Epithelial cell of prostate (primary cell): ENCODE measurements at regions not wholly inside any gene's neighbourhood (a gene's known extent, or its start where the extent isn't known, plus 50 kb on each side); places are given as distances from the start of the nearest gene placed in this dataset.
"Not testable (repeated sequence)": the region's sequence is repeated elsewhere in the genome, so short reads cannot be mapped to it uniquely, and the experiment has no call there.

Experiments used
- DNase-seq: peaks from one replicate; pipeline ENCODE4 v3.0.0-alpha.2; 2011; ENCODE audit warnings: low read depth, low spot score
- H3K27ac ChIP-seq: fragments of 450-650 bp; 2 replicates; pipeline ENCODE4 v1.5.1; 2017; ENCODE audit warnings: mild to moderate bottlenecking

DNA sequence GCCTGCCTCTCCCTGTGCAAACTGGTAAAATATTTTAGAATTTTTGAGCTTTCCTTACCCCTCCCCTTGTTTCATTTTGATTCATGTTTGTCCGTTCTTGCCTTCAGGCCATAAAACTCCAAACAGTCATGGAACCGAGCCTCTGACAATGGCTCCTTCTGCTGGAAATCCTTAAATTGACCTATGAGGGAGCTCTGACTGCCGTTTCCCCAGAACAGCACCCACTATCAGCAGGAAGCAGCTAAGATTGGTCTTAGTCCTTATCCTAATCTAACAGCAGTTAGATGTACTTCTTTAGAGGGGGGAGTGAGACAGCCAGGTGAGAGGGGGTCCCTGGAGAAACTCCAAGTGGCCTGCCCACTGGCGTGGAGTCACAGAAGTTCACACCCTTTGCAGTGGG, 106.7 kb downstream of the FAM174A start:
- no peak for DNase-seq
- H3K27ac ChIP-seq = no peak overlapping the region

DNA sequence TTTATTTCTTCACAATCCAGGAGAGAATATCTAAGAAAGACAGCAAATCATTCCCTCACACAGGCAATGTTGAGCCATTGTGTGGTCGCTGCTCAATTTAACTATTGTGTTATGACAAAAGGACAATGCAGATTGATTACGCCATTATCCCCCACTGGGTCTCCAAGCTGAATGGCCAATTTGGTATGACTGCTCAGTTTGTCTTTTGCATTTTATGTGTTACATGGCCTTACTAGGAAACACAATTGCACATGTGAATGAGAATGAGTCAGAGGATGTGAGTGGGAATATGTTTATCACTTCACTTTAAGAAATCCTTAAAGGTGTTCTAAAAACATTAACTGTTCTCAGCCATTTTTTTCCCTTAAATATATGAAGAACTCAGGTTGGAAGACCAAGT, 108.3 kb downstream of the FAM174A start:
- no peak for DNase-seq

DNA sequence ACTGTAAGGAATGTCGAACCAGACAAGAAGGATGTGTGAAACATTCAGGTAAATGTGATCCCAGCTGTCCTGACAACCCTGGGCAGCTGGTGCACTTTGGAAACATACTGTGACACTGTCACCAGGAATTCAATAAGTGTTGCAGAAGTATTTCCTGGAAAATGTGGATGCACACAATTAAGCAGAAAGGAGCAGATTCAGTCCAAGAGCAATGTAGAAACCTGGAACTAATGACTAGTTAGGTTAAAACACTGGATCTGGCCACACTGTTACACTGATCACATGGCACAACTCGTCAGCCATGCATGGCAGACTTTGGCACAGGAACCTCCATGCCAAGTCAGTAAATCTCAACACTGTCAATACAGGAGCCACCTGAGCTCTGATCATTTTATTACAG, 109.0 kb downstream of the FAM174A start:
- H3K27ac ChIP-seq = no peak overlapping the region
- DNase-seq = no peak

More for the DNA sequence above, 108.3 kb downstream of the FAM174A start:
- no peak overlapping the region for H3K27ac ChIP-seq

DNA sequence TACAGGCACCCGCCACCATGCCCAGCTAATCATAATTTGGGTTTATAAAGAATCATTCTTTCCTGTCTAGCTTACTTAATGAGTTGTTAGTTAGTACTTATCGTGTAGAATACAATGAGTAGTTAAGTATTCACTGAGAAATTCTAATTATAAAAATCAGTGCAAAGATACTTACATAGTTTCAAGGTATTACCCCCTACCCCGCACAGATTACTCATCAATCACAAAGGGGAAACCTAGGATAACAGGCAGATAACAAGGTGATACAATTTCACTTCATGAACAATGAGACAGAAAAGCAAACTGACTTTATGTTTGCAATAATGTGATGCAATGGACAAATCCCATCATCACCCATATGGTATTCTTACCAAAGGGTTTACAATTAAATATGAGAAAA, 109.6 kb downstream of the FAM174A start:
- H3K27ac ChIP-seq = no peak overlapping the region
- DNase-seq = no peak

DNA sequence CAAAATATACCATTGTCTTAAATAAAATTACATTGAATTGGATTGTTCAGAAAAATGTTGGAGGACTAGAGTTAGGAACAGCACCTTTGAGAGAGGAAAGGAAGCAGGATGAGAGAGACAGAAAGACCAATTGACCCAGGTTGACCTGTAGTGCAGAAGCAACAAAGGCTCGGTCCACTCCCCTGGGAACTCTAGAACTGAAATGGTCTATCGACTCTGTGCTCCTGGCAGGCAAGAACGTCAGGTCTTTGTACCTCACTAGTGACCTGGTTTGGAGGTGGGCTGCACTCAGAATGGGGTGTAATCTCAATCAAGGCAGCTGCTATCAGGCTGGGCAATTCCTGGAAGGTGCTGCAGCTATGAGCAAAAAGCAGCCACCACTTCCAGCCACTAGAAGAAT, 110.8 kb downstream of the FAM174A start:
- DNase-seq = no peak
- H3K27ac ChIP-seq = no peak overlapping the region

DNA sequence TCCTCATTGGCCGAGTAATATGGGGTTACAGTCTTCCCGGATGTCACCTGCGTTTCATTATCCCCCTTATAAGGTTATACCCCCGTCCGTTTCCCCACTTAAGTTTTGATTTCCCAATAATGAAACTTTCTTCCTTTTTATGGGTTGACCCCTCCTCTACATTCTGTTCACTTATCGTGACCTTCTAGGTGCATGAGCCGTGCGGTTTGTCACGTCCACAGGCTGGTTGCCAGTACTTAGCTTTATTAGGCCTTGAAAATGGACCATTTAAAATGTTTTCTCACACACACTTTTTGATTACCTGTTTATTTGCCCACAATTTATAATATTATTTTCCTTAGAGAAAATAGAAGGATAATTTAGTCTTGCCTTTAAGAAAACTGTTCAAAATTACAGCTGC, 111.5 kb downstream of the FAM174A start:
- DNase-seq = no peak
- H3K27ac ChIP-seq = no peak overlapping the region

DNA sequence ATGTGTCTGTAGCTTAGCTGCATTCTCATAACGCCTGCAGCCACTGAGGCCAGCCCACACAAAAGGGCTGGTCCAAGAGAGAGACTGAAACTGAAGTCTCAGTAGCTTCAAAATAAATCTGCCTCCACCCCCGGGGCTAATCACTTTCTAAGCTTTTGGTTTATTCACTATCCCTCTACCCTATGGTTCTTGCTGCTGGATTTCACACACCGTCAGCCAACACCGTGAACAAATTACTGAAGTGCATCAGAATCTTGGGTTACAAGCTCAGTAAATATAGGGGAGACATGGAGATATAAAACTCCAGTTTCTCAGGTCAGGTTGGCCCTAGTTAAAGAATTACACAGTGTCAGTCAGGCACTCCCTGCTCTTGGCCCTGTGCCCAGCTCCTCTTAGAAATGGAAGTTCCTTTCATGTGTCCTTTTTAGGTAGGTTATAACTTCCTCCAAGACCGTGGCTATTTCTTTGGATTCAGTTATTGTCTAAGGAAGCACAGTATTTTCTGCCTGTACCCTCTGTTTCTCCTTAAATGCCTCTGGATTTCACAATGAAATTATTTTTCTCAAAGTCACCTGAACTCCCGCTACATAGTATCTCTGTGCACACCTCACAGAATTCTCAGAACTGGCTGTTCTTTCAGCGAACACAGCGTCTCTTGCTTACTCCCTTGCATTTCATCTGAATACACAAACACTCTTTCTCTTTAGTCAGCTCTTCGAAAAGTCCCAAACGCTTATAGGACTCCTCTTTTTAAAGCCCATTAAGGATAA, 112.5 kb downstream of the FAM174A start:
- no peak for DNase-seq
- H3K27ac ChIP-seq = no peak overlapping the region

DNA sequence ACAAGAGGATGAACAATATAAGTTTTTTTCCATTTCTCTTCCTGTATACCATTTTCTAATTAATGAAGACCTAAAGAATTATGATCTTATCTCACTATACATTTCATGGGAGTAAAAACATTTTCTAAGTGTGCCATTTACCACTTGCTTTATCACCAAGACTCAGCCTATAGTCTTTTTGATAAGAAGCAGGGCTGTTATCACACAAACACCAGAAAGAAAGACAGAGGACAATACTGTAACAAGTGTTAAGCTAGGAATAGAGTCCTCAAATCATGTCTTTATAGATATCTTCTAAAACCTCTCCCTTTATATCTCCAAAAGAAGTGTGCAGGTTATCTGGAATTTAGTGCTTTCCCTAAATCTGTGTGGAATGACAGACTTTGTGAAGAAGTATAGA, 119.7 kb downstream of the FAM174A start:
- no peak for DNase-seq
- H3K27ac ChIP-seq = no peak overlapping the region

DNA sequence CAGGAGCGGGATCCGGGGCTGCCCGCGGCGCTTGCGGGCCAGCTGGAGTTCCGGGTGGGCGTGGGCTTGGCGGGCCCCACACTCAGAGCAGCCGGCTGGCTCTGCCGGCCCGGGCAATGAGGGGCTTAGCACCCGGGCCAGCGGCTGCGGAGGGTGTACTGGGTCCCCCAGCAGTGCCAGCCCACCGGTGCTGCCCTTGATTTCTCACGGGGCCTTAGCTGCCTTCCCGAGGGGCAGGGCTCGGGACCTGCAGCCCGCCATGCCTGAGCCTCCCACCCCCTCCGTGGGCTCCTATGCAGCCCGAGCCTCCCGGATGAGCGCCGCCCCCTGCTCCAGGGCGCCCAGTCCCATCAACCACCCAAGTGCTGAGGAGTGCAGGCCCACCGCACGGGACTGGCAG, 121.6 kb downstream of the FAM174A start:
- not testable (repeated sequence) for H3K27ac ChIP-seq, DNase-seq

DNA sequence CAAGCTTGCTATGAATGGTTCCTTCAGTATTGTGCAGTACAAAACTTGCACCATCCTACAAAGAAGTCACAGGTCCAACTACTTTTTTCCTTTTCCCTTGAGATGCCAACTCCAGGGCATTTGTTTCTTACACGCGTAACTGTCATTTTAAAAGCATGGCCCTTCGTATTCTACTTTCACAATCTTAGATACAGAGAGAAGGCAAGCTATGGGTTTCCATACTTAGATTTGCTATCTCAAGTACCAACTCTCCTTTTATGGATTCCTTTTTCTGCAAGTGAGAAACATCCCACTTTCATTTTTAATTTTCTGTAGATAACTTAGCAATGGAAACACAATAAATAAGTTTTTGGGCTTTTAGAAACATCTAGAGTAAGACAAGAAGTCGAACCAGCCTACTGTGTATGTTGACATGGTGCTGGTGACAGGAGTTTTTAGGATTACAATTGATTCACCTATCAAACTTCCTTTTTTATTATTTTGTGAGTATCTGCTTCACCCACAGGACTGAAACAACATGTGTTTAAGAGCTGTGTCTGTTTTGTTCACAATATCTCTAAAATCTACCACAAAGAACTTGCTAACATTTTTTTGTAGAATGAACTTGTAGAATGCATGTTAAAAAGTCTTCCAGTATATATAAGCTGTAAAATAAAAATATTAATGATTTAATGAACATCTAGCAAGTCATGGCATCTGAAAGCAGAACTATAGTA, 124.1 kb downstream of the FAM174A start:
- DNase-seq = no peak
- no peak overlapping the region for H3K27ac ChIP-seq

DNA sequence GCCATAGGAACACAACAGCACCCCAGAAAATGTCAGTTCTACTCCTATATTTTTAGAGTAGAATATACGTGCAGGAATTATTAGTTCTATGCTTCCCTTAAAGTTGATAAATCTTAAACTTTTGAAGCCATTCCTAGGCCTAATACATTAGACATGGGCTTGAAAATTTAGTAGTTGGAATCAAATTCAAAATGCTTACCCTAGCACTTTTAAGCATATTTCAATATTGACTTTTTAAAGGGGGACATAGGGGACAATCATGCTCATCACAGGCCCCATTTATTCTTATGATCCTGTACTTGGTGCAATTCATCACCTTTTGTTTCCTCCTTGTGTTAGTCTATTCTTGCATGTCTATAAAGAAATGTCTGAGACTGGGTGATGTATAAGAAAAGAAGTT, 129.0 kb downstream of the FAM174A start:
- H3K27ac ChIP-seq = no peak overlapping the region
- no peak for DNase-seq

DNA sequence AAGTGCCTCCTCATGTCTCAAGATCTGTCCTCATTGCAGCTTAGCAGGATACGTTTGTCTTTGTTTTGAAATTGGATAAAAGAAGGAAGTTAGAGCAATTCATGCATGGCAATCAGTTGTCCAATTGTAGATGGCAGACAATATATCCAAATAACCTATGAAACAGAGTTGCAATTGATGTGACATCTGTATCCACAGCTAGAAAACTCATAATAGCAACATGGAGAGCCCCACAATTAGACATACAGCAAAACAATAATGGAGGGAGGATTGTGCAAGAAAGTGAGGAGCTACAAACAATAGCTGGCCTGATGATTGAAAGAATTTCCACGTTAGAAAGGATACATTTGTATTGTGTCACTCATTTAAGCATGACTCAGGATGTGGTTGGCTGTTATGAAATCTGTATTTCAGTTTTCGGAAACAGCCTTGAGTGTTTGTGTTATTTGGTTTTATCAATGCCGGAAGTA, 132.0 kb downstream of the FAM174A start:
- peak; percentile 73 for DNase-seq
- peak overlapping the region; percentile 32 for H3K27ac ChIP-seq

DNA sequence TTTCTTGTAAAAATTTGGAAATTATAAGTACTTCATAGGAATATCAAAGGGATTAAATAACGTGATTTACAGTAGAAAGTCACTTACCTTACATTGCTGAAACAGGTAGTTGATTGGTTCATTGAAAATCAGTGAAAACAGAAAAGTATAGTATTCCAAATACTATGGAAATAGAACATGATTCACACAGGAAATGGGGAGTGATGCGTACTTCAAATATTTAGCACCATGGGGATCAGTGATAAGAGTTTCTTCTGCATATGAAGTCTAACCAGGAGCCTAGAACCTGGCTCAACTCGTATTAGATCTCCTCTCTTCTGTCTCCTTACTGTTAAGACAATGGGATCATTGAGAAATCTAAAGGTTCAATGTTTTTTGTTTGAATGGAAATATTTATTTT, 133.3 kb downstream of the FAM174A start:
- no peak for DNase-seq
- no peak overlapping the region for H3K27ac ChIP-seq

DNA sequence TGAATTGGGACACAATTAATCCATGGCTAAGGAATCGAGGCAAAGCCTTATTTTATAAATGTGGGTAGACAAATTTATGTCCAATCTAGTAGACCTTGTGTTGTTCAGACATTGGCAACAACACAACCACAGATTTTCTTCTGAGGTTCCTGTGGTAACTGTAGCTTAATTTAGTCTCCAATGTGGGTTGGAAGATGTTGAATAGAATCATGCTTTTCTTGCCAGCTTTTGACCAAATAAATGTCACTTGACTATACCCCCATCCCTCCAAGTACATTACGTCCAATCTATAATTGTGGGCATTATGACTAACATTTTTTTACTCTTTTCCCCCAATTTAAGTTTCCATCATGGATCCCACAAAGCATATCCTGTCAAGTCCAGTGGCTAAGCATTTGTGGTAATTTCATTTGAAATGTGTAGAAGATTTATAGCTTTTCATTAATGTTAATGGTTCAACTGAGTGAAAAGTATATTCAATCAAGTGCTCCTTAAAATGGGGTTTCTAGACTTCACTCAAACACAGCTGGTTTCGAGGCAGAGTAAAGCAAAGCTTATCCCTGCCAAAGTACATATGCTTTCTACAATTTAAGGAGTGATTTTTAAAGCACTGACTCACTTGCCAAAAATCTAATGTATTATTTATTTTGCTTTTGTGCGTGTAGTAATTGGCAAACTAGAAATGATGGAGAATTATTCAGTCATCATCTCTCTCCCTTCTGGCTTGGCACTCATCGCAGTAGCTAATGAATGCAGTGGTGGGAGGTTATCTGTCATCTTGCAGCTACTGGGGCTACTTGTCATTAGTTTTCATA, 141.8 kb downstream of the FAM174A start:
- no peak overlapping the region for H3K27ac ChIP-seq
- no peak for DNase-seq

DNA sequence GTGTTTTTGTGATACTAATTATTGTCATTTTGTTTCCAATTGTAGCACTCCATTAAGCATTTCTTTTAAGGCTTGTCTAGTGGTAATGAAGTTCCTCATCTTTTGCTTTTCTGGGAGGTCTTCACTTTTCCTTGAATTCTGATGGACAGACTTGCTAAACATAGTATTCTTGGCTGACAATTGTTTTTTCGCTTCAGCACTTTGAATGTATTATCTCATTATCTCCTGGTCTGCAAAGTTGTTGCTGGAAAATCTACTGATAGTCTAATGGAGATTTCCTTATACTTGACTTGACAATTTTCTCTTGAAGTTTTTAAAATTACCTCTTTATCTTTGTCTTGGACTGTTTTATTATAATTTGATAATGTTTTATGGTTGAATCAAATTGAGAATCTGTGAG, 147.5 kb downstream of the FAM174A start:
- H3K27ac ChIP-seq = no peak overlapping the region
- no peak for DNase-seq

DNA sequence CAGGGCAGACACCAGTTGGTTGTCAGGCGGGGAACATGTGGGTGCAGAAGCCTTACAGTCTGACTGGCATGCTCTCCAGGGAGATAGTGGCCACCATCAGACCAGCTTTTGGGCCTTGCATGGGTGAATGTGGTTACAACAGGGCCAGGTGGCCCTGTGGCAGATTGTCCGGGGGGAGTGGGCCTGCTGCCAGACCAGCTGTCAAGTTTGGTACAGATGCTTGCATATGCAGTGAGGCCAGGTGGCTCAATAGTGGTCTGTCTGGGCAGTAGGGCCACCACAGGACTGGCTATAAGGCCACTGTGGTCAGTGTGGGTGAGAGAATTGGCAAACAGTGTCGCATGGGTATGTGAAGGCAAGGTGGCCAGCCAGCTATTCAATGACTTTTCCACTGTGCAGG, 148.7 kb downstream of the FAM174A start:
- DNase-seq = no peak
- no peak overlapping the region for H3K27ac ChIP-seq

DNA sequence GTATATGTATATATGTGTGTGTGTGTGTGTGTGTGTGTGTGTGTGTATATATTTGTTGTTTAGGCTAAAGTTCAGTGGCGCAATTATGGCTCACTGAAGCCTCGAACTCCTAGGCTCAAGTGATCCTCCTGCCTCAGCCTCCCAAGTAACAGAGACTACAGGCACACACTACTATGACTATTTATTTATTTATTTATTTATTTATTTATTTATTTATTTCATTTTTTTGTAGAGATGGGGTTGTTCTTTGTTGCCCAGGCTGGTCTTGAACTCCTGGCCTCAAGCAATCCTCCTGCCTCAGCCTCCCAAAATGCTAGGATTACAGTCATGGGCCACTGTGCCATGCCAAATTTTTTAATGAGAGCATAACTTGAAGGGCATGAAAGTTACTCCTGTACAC, 149.9 kb downstream of the FAM174A start:
- not testable (repeated sequence) for H3K27ac ChIP-seq, DNase-seq

DNA sequence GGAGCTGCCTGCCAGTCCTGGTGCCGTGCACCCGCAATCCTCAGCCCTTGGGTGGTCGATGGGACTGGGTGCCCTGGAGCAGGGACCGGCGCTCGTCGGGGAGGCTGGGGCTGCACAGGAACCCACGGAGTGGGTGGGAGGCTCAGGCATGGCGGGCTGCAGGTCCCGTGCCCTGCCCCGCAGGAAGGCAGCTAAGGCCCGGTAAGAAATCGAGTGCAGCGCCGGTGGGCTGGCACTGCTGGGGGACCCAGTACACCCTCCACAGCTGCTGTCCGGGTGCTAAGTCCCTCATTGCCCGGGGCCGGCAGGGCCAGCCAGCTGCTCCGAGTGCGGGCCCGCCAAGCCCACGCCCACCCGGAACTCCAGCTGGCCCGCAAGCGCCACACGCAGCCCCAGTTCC, 153.7 kb downstream of the FAM174A start:
- not testable (repeated sequence) for H3K27ac ChIP-seq, DNase-seq

DNA sequence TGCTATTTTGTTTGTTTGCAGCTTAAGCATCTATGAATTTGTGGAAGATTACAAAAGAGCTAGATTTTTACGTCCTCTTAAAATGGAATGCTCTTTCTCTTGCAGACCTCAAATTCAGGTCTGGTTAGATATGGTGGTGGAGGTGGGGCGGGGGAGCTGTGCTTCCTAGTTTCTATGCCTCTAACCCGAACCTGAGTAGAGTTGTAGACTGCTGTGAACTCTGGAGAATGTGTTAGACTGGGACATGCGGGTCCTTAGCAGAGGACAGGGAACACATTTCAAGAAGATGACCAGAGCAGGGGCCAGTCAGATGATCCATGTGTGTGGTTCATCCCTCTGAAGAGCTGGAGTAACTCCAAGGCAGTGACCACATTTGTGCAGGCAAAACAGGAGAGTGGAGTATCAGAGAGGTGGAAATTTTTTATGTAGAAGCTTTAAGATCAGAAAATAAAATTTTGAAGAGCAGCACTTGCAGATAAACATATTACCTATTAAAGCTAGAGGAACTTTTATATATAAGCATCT, 154.9 kb downstream of the FAM174A start:
- DNase-seq = no peak
- H3K27ac ChIP-seq = no peak overlapping the region

DNA sequence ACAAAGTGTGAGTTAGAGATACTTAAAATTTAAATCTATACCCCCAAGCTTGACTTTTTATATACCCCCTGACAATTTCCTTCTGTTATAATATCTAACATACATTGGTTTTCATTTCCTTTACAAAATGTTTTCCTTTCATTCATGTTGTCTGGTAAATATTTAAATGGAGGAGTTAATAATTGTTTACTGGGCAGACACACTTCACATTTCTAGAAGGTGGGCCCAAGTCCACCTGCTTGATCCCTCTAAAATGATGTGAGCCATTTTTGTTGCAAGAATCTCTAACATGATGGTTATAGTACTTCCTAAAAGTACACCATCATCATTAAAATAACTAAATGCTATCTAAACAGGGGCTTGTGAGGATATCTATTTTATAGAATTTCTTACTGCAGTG, 155.9 kb downstream of the FAM174A start:
- H3K27ac ChIP-seq = no peak overlapping the region
- no peak for DNase-seq

DNA sequence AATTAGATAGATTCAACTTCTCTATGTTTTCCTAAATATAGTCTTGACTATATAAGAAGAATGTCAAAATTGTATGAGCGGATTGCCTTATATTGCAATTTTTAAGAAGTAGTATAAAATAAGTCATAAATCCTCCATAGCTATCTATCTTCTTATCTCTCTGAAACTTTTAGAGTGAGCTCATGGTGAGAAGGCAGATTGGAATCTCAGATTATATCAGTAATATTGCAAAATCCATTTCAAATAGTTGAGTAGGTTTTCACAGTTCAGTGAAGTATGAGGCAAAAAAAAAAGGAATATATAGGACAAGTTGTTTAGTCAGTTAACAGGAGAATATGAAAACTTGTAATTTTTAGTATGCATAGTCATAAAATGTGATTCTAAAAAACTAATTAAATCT, 156.4 kb downstream of the FAM174A start:
- H3K27ac ChIP-seq = no peak overlapping the region
- DNase-seq = no peak
